Bronchial epithelial cell (primary cell): ENCODE measurements at regions not wholly inside any gene's neighbourhood (a gene's known extent, or its start where the extent isn't known, plus 50 kb on each side); places are given as distances from the start of the nearest gene placed in this dataset.

Experiments
- DNase-seq: peaks from one replicate; pipeline ENCODE4 v3.0.0-alpha.2; 2010; ENCODE audit warnings: low read depth
- FAIRE-seq: peaks from 2 replicates; lab custom pipeline; 2011; peaks lifted over from hg19 to GRCh38; lab: Jason Lieb, UNC
- H3K27me3 ChIP-seq: 2 replicates; pipeline ENCODE4 v1.5.1; 2011; ENCODE audit warnings: low read length; ENCODE audit not compliant: control insufficient read depth, insufficient read depth
- H3K36me3 ChIP-seq: 2 replicates; pipeline ENCODE4 v1.5.1; 2011; ENCODE audit warnings: low read length; ENCODE audit not compliant: control insufficient read depth, insufficient read depth
- H3K4me3 ChIP-seq: 2 replicates; pipeline ENCODE4 v1.5.1; 2011; ENCODE audit warnings: mild to moderate bottlenecking, low read depth, low read length, control low read depth
- CTCF ChIP-seq: IDR thresholded peaks from 2 replicates; pipeline ENCODE4 v1.5.1; 2011; ENCODE audit warnings: mild to moderate bottlenecking, moderate library complexity, low read length, control low read depth, inconsistent platforms; ENCODE audit not compliant: insufficient read depth, severe bottlenecking

GRCh38 chr2:14448340-14448739 is 184.2 kb upstream of the LRATD1 start:
- Histone ChIP-seq H3K27me3 (no peaks in the 10 kb centered on the region), H3K36me3 (no peaks in the 10 kb centered on the region), H3K4me3 (no peak overlapping the region)
- no peak for FAIRE-seq
- no peak for DNase-seq
- TF ChIP-seq CTCF, result no peak

GRCh38 chr2:14451312-14451711 is 181.2 kb upstream of the LRATD1 start:
- DNase-seq (peak; percentile 10), FAIRE-seq (no peak)
- Histone ChIP-seq H3K36me3 (no peaks in the 10 kb centered on the region), H3K4me3 (no peak overlapping the region), H3K27me3 (no peaks in the 10 kb centered on the region)
- peak; percentile 32 for TF ChIP-seq CTCF

- FAIRE-seq (no peak), DNase-seq (no peak)
- no peaks in the 10 kb centered on the region for H3K36me3 ChIP-seq
- H3K27me3 ChIP-seq, result no peaks in the 10 kb centered on the region
- no peak overlapping the region for H3K4me3 ChIP-seq
- TF ChIP-seq CTCF, result no peak
Measured at GRCh38 chr2:14454202-14454601, 178.3 kb upstream of the LRATD1 start.

GRCh38 chr2:14459786-14460325 is 172.7 kb upstream of the LRATD1 start:
- DNase-seq, result no peak
- H3K36me3 ChIP-seq, result no peaks in the 10 kb centered on the region
- H3K27me3 ChIP-seq, result no peaks in the 10 kb centered on the region
- TF ChIP-seq CTCF, result no peak
- no peak overlapping the region for H3K4me3 ChIP-seq
- FAIRE-seq, result no peak

- TF ChIP-seq CTCF, result no peak
- DNase-seq (no peak), FAIRE-seq (no peak)
- no peaks in the 10 kb centered on the region for H3K27me3 ChIP-seq
- H3K4me3 ChIP-seq, result no peak overlapping the region
- H3K36me3 ChIP-seq, result no peaks in the 10 kb centered on the region
Measured at GRCh38 chr2:14475994-14476393, 156.5 kb upstream of the LRATD1 start.

- Histone ChIP-seq H3K36me3 (no peaks in the 10 kb centered on the region), H3K27me3 (no peaks in the 10 kb centered on the region), H3K4me3 (no peak overlapping the region)
- TF ChIP-seq CTCF, result no peak
- DNase-seq, result no peak
- no peak for FAIRE-seq
Measured at GRCh38 chr2:14479486-14479885, 153.0 kb upstream of the LRATD1 start.
